ENCODE measurements at regions not wholly inside any gene's neighbourhood (a gene's known extent, or its start where the extent isn't known, plus 50 kb on each side); places are given as distances from the start of the nearest gene placed in this dataset.

- no peak for DNase-seq (ENCODE audit: low spot score)
These were observed 214.2 kb upstream of the ETAA1 start for GRCh38 chr2:67182884-67183283.

GRCh38 chr2:67186326-67186725 is 210.8 kb upstream of the ETAA1 start:
- DNase-seq (ENCODE audit: low spot score) = no peak

DNA sequence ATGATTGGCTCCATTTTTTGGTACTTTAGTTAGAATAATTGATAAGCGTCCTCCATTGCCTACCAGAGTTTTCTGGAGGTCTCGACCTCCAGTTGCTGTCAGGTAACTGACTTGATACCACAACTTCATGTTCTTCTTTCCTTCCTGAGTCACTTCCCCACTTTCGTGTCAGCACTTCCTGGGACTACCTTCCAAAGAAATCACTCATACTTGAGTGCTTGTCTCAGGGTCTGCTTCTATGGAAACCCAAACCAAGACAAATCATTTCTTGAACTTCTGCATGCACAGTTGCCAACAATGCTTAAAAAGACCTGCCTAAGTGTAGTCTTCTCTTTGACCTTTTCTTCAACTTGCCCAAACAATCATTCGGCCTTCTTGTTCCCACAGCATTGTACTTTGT is 210.3 kb upstream of the ETAA1 start:
- no peak for DNase-seq (ENCODE audit: low spot score)

DNA sequence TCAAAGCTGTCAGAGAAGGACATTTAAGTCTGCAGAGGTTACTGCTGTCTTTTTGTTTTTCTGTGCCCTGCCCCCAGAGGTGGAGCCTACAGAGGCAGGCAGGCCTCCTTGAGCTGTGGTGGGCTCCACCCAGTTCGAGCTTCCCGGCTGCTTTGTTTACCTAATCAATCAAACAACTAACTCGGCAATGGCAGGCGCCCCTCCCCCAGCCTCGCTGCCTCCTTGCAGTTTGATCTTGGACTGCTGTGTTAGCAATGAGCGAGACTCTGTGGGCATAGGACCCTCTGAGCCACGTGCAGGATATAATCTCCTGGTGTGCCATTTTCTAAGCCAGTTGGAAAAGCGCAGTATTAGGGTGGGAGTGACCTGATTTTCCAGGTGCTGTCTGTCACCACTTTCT is 201.8 kb upstream of the ETAA1 start:
- peak; percentile 29 for DNase-seq (ENCODE audit: low spot score)

DNA sequence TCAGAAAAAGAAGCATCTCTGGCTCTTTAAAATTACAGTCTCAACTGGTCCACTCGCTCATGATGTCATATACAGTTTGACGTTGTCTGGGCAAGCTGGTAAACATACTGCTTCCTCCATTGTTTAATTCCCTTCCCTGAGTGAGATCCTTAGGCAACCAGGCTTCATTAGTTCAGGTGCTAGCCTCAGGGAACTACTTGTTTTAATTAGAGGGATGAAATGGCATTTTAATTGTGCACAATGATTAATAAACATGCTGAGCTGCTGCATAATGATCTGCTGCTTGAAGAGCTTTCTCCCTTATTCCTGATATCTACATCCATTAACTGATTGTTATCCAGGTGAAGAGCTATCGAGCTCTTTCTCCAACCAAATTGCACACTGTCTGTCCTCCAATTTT is 195.6 kb upstream of the ETAA1 start:
- DNase-seq (ENCODE audit: low spot score) = no peak

DNA sequence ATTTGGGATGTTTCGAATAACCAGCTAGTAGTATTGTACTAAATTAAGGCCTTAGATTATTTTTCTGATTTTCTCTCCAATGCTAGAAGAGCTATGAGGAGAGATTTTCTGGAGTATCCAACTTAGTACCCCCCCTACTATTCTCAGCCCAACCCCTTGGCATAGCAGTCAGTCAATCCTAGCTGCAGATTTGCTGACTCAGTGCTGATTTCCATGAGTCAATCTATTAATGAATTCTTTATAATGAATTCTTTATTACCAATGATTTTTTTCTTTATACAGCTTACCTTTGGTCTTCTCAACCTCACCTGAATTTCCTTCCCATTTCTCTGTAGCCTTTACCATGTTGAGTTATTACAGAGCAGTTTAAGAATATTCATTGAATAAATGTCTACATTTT is 192.8 kb upstream of the ETAA1 start:
- no peak for DNase-seq (ENCODE audit: low spot score)

DNA sequence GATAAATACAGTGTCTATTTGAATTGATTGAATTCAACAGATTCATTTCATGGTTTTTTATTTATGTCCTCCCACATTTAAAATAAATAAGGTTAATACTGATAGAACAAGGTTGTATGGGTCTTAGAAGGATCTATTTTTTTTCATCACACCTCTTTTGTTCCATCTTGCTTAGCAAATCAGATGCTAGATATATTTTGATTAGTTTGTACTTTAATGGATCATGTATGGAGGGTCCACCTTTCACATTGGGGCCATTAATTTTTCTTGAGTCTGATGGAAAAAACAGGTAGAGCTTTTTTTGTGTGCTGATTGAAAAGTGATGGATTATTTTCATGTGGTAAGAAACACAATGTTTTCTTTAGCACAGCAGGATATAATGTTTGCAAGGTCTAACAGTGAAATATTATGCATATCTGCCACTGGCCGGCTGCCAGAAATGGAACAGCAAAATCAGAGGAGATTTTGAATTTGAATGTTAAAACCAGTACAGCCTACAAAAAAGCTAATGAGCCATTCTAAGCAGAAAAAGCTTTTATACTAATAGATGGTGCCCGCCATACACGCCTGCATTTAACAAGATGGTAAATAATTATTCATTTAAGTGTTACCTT is 188.1 kb upstream of the ETAA1 start:
- DNase-seq (ENCODE audit: low spot score) = no peak

GRCh38 chr2:67210430-67210829 is 186.7 kb upstream of the ETAA1 start:
- DNase-seq (ENCODE audit: low spot score) = no peak

DNA sequence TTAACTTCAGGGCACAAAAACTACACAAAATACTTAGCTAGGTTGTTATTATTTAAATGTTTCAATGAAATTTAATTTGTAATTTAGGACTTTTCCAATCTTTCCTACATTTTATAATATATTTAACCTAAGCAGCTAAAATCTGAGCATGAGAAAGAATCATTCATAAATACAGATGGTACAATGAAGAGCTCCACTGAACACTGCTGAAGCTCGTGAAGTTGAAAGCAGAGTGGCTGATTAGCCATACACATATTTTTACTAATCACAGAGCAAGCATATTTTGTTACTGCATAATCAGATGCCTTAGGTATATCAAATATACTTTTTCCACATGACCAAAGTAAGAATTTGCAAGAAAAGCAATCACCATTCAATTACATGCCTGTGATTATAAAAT is 184.9 kb upstream of the ETAA1 start:
- DNase-seq (ENCODE audit: low spot score) = no peak

DNA sequence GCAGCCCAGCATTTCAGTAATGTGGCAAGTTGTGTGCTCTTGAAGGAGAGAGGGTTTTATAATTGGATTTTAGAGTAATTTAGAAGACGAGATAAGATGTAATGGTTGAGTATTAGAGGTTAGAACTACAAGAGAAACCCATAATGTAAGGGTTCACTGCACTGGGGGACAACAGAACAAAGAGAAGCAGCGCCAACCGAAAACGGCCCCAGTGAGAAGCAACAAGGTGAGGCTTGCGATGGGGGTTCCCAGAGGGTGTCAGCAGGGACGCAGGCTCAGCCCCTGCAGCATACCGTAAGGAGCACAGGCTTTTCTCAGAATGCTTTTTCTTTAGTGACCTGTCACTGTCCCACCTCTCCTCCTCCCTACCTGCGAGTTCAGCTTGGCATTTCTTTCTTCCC is 183.9 kb upstream of the ETAA1 start:
- no peak for DNase-seq (ENCODE audit: low spot score)

DNA sequence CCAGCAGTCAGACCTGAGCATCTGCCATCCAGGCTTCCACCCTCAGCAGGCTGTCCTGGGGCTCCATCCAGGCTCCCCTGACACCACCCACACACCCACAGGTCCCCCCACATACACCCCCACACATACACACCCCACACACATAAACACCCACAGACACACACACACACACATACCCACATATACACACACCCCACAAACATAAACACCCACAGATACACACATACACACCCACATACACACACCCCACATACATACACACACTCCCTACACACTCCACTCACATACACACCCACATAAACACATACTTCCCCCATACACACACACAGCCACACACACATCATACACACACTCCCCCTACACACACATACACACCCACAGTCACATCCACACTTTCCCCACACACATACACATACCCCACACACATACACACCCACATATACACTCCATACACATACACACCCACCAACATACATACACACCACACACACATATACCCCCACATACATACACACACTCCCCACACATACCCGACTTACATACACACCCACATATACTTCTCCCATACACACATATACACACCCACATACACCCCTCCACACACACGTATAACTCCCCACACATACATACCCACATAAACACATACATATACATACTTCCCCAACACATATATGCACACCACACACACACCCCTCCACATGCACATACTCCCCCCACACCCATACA is 183.3 kb upstream of the ETAA1 start:
- DNase-seq (ENCODE audit: low spot score) = no peak

DNA sequence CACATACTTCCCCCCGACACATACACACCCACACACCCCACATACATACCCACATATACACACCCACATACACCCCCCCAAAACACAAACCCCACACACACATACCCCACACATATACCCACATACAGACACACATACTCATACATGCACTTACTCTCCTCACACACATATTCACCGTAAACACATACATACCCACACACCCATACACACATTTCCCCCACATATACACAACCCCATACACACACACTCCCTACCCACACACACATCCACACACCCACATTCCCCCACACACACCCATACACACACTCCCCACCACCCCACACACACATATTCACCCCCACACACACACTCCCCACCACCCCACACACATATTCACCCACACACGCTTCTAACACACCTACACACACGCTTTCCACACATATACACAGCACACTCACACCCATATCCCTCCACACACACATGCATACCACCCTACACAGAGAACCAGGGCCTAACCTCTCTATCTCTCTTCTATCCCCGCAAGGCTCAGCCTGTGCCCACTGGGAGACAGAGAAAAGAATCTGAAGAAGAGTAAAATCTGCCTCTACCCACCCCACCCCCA is 182.4 kb upstream of the ETAA1 start:
- no peak for DNase-seq (ENCODE audit: low spot score)

GRCh38 chr2:67215214-67216055 is 181.7 kb upstream of the ETAA1 start:
- DNase-seq (ENCODE audit: low spot score) = peak; percentile 37

DNA sequence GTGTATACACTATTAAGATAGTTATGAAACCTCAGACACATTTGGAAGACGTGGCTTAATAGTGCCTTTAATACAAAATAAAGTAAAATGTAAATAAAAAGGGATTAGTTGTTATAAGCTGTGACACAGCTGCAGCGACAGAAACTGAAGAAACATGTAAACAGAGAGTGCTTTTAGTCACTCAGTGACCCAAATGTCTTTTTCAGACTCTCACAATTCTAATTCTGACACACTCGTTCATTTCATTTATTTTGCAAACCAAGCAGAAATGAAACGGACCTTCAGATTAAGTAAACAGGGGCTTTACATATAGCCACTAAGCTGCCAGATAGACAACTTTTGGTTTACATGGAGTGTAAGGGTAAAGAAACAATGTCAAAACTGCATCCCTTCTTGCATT is 181.0 kb upstream of the ETAA1 start:
- no peak for DNase-seq (ENCODE audit: low spot score)

- no peak for DNase-seq (ENCODE audit: low spot score)
These were observed 180.3 kb upstream of the ETAA1 start for GRCh38 chr2:67216881-67217280.

GRCh38 chr2:67217398-67217797 is 179.7 kb upstream of the ETAA1 start:
- DNase-seq (ENCODE audit: low spot score) = no peak

- no peak for DNase-seq (ENCODE audit: low spot score)
These were observed 179.1 kb upstream of the ETAA1 start for GRCh38 chr2:67218056-67218455.

- no peak for DNase-seq (ENCODE audit: low spot score)
These were observed 177.5 kb upstream of the ETAA1 start for GRCh38 chr2:67219651-67220050.

DNA sequence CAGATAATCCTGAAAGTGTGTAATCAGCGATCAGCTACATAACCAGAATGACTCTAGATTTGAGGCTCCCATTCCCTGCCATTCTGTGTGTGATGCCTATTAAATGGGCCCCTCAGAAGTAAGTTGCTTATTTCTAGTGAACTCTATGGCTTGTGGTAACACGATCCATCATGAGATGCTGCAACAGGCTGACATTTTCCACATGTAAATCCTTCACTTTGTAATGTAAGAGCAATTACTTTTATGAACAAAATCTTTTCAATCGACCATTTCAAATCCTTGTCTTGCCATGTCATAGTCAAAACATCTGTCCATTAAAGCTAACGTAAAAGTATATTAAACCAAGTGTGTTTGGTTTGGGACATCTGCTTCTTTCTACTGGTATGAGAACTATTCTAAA is 175.9 kb upstream of the ETAA1 start:
- no peak for DNase-seq (ENCODE audit: low spot score)

DNA sequence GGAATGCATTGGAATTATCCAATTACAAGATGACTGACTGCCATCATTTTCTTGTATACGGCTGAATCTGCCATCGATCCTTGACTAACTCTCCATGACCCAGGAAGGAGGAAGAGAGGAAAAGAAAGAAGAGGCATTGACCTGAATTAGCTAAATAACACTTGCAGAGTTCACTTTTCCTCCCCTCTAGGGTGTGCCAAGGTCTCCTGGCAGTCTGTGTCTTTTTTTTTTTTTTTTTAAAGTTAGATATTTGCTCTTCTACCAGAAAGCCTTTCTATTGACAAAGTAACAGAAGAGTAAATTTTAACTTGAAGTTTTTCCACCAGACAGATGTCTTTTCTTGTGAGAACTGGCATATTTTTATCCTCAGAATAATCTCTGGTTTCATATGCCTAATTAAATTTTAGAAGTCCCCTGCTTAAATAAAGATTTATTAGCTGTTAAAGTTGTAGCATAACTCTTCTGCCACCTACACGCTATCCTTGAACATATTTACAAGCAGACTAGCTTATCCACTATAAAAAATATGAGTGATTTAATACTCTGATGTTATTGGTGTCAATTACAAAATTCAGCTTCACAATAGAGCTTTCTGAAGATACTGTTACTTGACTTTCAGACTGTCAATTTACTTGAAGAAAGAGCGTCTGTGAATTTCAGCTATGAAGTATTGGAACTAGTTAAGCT is 171.7 kb upstream of the ETAA1 start:
- DNase-seq (ENCODE audit: low spot score) = peak; percentile 20

DNA sequence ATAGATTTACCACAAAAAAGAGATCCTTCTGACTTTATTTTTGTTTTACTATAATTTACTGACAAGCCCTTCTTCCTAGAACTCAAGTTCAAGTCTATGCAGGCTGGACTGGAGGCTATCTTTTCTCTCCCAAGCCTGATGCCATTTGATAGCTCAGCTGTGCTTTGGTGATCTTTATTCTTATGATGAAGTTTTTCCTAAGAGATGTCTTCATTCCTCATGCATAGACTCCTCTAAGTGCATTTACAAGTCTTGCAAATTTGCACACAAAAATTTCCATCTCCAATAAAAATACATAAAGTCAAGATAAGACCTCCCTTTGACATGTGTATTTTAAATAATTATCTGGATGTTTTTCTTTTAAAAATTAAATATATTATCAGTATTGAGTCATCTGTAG is 167.4 kb upstream of the ETAA1 start:
- DNase-seq (ENCODE audit: low spot score) = no peak

- no peak for DNase-seq (ENCODE audit: low spot score)
These were observed 164.2 kb upstream of the ETAA1 start for GRCh38 chr2:67232936-67233335.
